K562 (cell line): ENCODE measurements at regions not wholly inside any gene's neighbourhood (a gene's known extent, or its start where the extent isn't known, plus 50 kb on each side); places are given as distances from the start of the nearest gene placed in this dataset.

ENCODE experiments used
- ATF6 ChIP-seq: sonication (generic); formaldehyde crosslinking; IDR thresholded peaks from 2 replicates; pipeline ENCODE4 v1.4.0; 2020; ENCODE audit warnings: mild to moderate bottlenecking, missing genetic modification reagents
- CUX1 ChIP-seq: fragments of 200-800 bp; sonication (Bioruptor generic); IDR thresholded peaks from 2 replicates; pipeline ENCODE4 v1.6.1; 2016; ENCODE audit warnings: missing genetic modification characterization, missing compliant biosample characterization
- MGA ChIP-seq: fragments of 450-650 bp; IDR thresholded peaks from 2 replicates; pipeline ENCODE4 v1.6.1; 2016; ENCODE audit warnings: mild to moderate bottlenecking, moderate library complexity
- RBM25 ChIP-seq: fragments of 200-400 bp; formaldehyde crosslinking; IDR thresholded peaks from 2 replicates; pipeline ENCODE4 v1.6.1; 2018; ENCODE audit warnings: low read length, low read depth, moderate library complexity; ENCODE audit not compliant: severe bottlenecking
- TEAD2 ChIP-seq: fragments of 450-650 bp; IDR thresholded peaks from 2 replicates; pipeline ENCODE4 v1.6.1; 2016; ENCODE audit warnings: missing genetic modification characterization, control low read depth, missing compliant biosample characterization
- ZNF146 ChIP-seq: IDR thresholded peaks from one replicate; pipeline ENCODE4 v1.6.1; 2018; ENCODE audit warnings: missing compliant biosample characterization; ENCODE audit not compliant: unreplicated experiment
- ZNF212 ChIP-seq: fragments of 450-650 bp; formaldehyde crosslinking; IDR thresholded peaks from 2 replicates; pipeline ENCODE4 v1.4.0; 2020; ENCODE audit warnings: mild to moderate bottlenecking
- ZNF431 ChIP-seq: sonication (generic); formaldehyde crosslinking; IDR thresholded peaks from 2 replicates; pipeline ENCODE4 v1.8.0; 2022; ENCODE audit warnings: mild to moderate bottlenecking, missing genetic modification reagents
- ZNF436 ChIP-seq: fragments of 250-450, 450-650 bp; sonication (Bioruptor Pico); formaldehyde crosslinking; IDR thresholded peaks from 2 replicates; pipeline ENCODE4 v1.7.0; 2020; ENCODE audit warnings: mild to moderate bottlenecking

DNA sequence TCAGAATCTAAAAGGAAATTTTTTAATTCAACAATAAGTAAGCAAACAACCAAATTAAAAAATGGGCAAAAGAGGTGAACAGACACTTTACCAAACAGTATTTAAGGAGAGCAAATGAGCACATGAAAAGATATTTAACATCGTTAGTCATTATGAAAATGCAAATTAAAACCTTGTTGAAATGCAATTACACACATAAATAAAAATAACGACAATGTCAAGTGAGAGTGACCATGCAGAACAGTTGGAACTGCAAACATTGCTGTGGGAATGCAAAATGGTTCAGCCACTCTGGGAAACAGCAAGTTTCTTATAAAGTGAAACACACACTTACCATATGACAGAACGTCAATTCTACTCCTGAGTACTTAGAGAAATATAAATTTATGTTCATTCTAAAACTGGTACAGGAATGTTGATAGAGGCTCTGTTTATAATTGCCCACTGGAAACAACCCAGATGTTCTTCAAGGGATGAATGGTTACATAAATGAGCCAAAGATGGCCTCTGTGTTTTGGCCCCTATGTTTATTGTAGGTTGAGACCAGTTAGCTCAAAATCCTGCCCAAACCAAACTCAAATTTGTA is 678.1 kb downstream of the UQCRFS1 start (continued):
- 0 out of 2 replicates have a peak, but pooled peaks have one; percentile 35 for TF ChIP-seq TEAD2 (tag)
- TF ChIP-seq ZNF146 (CRISPR knock-in tag), result no peak
- TF ChIP-seq RBM25, result no peak
- TF ChIP-seq ZNF436 (CRISPR knock-in tag), result 0 out of 2 replicates have a peak, but pooled peaks have one; percentile 43
- no peak for TF ChIP-seq ZNF431 (CRISPR knock-in tag)
- TF ChIP-seq CUX1 (CRISPR knock-in tag), result 0 out of 2 replicates have a peak, but pooled peaks have one; percentile 13
- no peak for TF ChIP-seq ZNF212 (CRISPR knock-in tag)
- no peak for TF ChIP-seq MGA
- TF ChIP-seq ATF6, result no peak
